OCI-LY7 (cell line): ENCODE measurements at regions not wholly inside any gene's neighbourhood (a gene's known extent, or its start where the extent isn't known, plus 50 kb on each side); places are given as distances from the start of the nearest gene placed in this dataset.

Source experiments
- EZH2phosphoT487 ChIP-seq: fragments of 200-600 bp; sonication (generic); IDR thresholded peaks from 2 replicates; pipeline ENCODE4 v1.6.1; 2018; ENCODE audit warnings: low read depth, borderline replicate concordance, mild to moderate bottlenecking, mixed run types, antibody characterized with exemption, low read length, moderate library complexity, mixed read lengths
- TF ChIP-seq, protein P1 (sequence below): fragments of 200-600 bp; sonication (generic); conservative IDR thresholded peaks from 2 replicates; pipeline ENCODE4 v1.5.1; 2014; ENCODE audit warnings: mild to moderate bottlenecking, antibody characterized with exemption, low read length, moderate library complexity, mixed read lengths

DNA sequence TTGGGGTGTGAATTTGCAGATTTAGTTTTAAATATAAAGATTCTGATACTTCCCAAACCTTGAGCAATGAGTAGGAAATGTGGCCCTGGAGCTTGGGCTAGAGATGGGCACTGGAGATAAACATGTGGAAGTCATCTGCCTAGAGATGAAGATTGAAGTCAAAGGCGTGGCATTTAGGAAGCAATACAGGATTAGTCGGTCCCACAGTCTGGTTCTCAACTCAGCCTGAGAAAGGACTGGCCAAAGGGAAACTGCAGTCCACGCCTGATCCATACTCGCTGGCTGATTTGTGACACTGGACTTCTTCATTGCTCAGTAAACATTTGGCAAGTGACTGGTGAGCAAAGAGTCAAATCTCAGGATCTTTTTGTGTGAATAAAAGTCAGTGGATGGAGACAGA lies 268.2 kb upstream of the ATP2B1 start:
- TF ChIP-seq, protein P1, sequence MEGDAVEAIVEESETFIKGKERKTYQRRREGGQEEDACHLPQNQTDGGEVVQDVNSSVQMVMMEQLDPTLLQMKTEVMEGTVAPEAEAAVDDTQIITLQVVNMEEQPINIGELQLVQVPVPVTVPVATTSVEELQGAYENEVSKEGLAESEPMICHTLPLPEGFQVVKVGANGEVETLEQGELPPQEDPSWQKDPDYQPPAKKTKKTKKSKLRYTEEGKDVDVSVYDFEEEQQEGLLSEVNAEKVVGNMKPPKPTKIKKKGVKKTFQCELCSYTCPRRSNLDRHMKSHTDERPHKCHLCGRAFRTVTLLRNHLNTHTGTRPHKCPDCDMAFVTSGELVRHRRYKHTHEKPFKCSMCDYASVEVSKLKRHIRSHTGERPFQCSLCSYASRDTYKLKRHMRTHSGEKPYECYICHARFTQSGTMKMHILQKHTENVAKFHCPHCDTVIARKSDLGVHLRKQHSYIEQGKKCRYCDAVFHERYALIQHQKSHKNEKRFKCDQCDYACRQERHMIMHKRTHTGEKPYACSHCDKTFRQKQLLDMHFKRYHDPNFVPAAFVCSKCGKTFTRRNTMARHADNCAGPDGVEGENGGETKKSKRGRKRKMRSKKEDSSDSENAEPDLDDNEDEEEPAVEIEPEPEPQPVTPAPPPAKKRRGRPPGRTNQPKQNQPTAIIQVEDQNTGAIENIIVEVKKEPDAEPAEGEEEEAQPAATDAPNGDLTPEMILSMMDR, result no peak
- TF ChIP-seq EZH2phosphoT487, result no peak
